OCI-LY3 (cell line): ENCODE measurements at regions not wholly inside any gene's neighbourhood (a gene's known extent, or its start where the extent isn't known, plus 50 kb on each side); places are given as distances from the start of the nearest gene placed in this dataset.

ENCODE experiments used
- H2AFZ ChIP-seq: fragments of 200-600, 300-600 bp; shearing (Covaris generic); 2 replicates; pipeline ENCODE4 v1.6.0; 2014; ENCODE audit warnings: antibody characterized with exemption, low read depth, low read length
- H3K27ac ChIP-seq: fragments of 200-600, 300-600 bp; sonication (generic); 2 replicates; pipeline ENCODE4 v1.5.1; 2014; ENCODE audit warnings: mild to moderate bottlenecking, low read length, moderate library complexity, mixed read lengths
- H3K27me3 ChIP-seq: fragments of 200-600, 300-600 bp; sonication (generic); 2 replicates; pipeline ENCODE4 v1.6.1; 2014; ENCODE audit warnings: low read depth, low read length, mixed read lengths
- H3K36me3 ChIP-seq: fragments of 200-600, 300-600 bp; sonication (generic); replicated peaks from 2 replicates; pipeline ENCODE3; 2014; ENCODE audit warnings: low read depth, low read length, mixed read lengths
- H3K4me1 ChIP-seq: fragments of 300-600, 200-600 bp; sonication (generic); 2 replicates; pipeline ENCODE4 v1.6.1; 2014; ENCODE audit warnings: low read length, mixed read lengths
- H3K4me2 ChIP-seq: fragments of 200-600, 300-600 bp; sonication (generic); 2 replicates; pipeline ENCODE4 v1.6.1; 2014; ENCODE audit warnings: low read length, mixed read lengths
- H3K4me3 ChIP-seq: fragments of 300-600, 200-600 bp; sonication (generic); 2 replicates; pipeline ENCODE4 v1.5.1; 2014; ENCODE audit warnings: antibody characterized with exemption, mild to moderate bottlenecking, low read length, moderate library complexity
- H3K79me2 ChIP-seq: fragments of 300-600, 200-600 bp; shearing (Covaris generic); 2 replicates; pipeline ENCODE4 v1.6.1; 2014; ENCODE audit warnings: mild to moderate bottlenecking, low read length, mixed read lengths
- H3K9ac ChIP-seq: fragments of 300-600, 200-600 bp; shearing (Covaris generic); 2 replicates; pipeline ENCODE4 v1.6.0; 2014; ENCODE audit warnings: mild to moderate bottlenecking, low read length, moderate library complexity
- H3K9me3 ChIP-seq: fragments of 200-600, 300-600 bp; shearing (Covaris generic); 2 replicates; pipeline ENCODE4 v1.6.1; 2014; ENCODE audit warnings: low read length, mixed read lengths; ENCODE audit not compliant: insufficient read depth
- H4K20me1 ChIP-seq: fragments of 200-600, 300-600 bp; sonication (generic); 2 replicates; pipeline ENCODE4 v1.6.1; 2016; ENCODE audit warnings: low read length, mixed read lengths; ENCODE audit not compliant: insufficient read depth
- CTCF ChIP-seq: fragments of 200-600, 300-600 bp; sonication (generic); IDR thresholded peaks from 2 replicates; pipeline ENCODE4 v1.5.1; 2014; ENCODE audit warnings: antibody characterized with exemption, low read length, low read depth
- EZH2phosphoT487 ChIP-seq: fragments of 200-600 bp; shearing (Covaris generic); IDR thresholded peaks from 2 replicates; pipeline ENCODE4 v1.6.1; 2018; ENCODE audit warnings: antibody characterized with exemption, mixed run types, low read depth

GRCh38 chr6:137783710-137784109, 83.3 kb upstream of the TNFAIP3 start:
- Histone ChIP-seq H3K4me2 (no peak overlapping the region), H2AFZ (no peak overlapping the region), H3K27me3 (no peaks in the 10 kb centered on the region), H3K36me3 (no peaks in the 10 kb centered on the region), H4K20me1 (no peaks in the 10 kb centered on the region), H3K9ac (no peak overlapping the region), H3K4me3 (no peak overlapping the region), H3K79me2 (no peaks in the 10 kb centered on the region), H3K4me1 (no peaks in the 10 kb centered on the region), H3K9me3 (no peaks in the 10 kb centered on the region), H3K27ac (no peak overlapping the region)
- TF ChIP-seq CTCF: no peak
- TF ChIP-seq EZH2phosphoT487: no peak

- Histone ChIP-seq H4K20me1 (no peaks in the 10 kb centered on the region), H3K9me3 (no peaks in the 10 kb centered on the region), H3K27ac (no peak overlapping the region), H3K4me3 (no peak overlapping the region), H3K36me3 (no peaks in the 10 kb centered on the region), H3K4me2 (no peak overlapping the region), H3K4me1 (no peaks in the 10 kb centered on the region; the same call in 1 of the 2 replicates), H3K9ac (no peak overlapping the region), H2AFZ (no peak overlapping the region), H3K27me3 (no peaks in the 10 kb centered on the region), H3K79me2 (no peaks in the 10 kb centered on the region)
- TF ChIP-seq CTCF (no peak), EZH2phosphoT487 (no peak)
These were observed 82.5 kb upstream of the TNFAIP3 start for GRCh38 chr6:137784583-137784982.

- H3K4me2 ChIP-seq: no peak overlapping the region
- H3K36me3 ChIP-seq: no peaks in the 10 kb centered on the region
- H3K4me3 ChIP-seq: no peak overlapping the region
- peaks cover 24% of the 10 kb centered on the region for H3K4me1 ChIP-seq
- no peaks in the 10 kb centered on the region for H3K27me3 ChIP-seq
- H3K9me3 ChIP-seq: no peaks in the 10 kb centered on the region
- H4K20me1 ChIP-seq: no peaks in the 10 kb centered on the region
- H2AFZ ChIP-seq: no peak overlapping the region
- no peak overlapping the region for H3K27ac ChIP-seq
- H3K79me2 ChIP-seq: no peaks in the 10 kb centered on the region
- H3K9ac ChIP-seq: no peak overlapping the region
- TF ChIP-seq EZH2phosphoT487 (no peak), CTCF (no peak)
These were observed 80.0 kb upstream of the TNFAIP3 start for GRCh38 chr6:137787016-137787415.

- H3K9ac ChIP-seq: no peak overlapping the region
- H3K36me3 ChIP-seq: no peaks in the 10 kb centered on the region
- H3K4me3 ChIP-seq: no peak overlapping the region
- TF ChIP-seq EZH2phosphoT487: no peak
- no peak for TF ChIP-seq CTCF
- H3K27ac ChIP-seq: no peak overlapping the region
- H3K79me2 ChIP-seq: no peaks in the 10 kb centered on the region
- H3K27me3 ChIP-seq: no peaks in the 10 kb centered on the region
- no peaks in the 10 kb centered on the region for H4K20me1 ChIP-seq
- peaks cover 32% of the 10 kb centered on the region for H3K4me1 ChIP-seq
- H3K4me2 ChIP-seq: no peak overlapping the region
- H2AFZ ChIP-seq: no peak overlapping the region
- H3K9me3 ChIP-seq: no peaks in the 10 kb centered on the region
These were observed 78.8 kb upstream of the TNFAIP3 start for GRCh38 chr6:137788248-137788647.
